Erythroblast (primary cell): ENCODE measurements at regions not wholly inside any gene's neighbourhood (a gene's known extent, or its start where the extent isn't known, plus 50 kb on each side); places are given as distances from the start of the nearest gene placed in this dataset.

Experiments used
- GATA1 ChIP-seq: IDR thresholded peaks from 2 replicates; pipeline ENCODE4 v1.6.1; 2011; ENCODE audit warnings: low read depth, mild to moderate bottlenecking, control low read depth, low read length, moderate library complexity
- POLR2A ChIP-seq: IDR thresholded peaks from 2 replicates; pipeline ENCODE4 v1.6.1; 2011; ENCODE audit warnings: mild to moderate bottlenecking, low read length

- TF ChIP-seq POLR2A (no peak), GATA1 (no peak)
Measured at GRCh38 chr16:86221085-86221484, 289.2 kb upstream of the FOXF1 start.
